Left ventricle myocardium superior (tissue), 1 donor: ENCODE measurements at regions not wholly inside any gene's neighbourhood (a gene's known extent, or its start where the extent isn't known, plus 50 kb on each side); places are given as distances from the start of the nearest gene placed in this dataset.

Source experiments
- ATAC-seq: fragments of 200-7000 bp; cut with Tn5 transposase; one replicate; pipeline ENCODE4 v1.9.1; 2020; ENCODE audit warnings: mild to moderate bottlenecking, moderate library complexity
- DNase-seq: peaks from one replicate; pipeline ENCODE4 v3.0.0-alpha.2; 2020
- intact Hi-C: fragments of 100-400 bp; cut with micrococcal nuclease; formaldehyde crosslinking; loops from one replicate; pipeline ENCODE4 v1.11.0; 2022
- donor health status: DM: no; HTN: yes; CAD: no; lungs with severe emphysema.

DNA sequence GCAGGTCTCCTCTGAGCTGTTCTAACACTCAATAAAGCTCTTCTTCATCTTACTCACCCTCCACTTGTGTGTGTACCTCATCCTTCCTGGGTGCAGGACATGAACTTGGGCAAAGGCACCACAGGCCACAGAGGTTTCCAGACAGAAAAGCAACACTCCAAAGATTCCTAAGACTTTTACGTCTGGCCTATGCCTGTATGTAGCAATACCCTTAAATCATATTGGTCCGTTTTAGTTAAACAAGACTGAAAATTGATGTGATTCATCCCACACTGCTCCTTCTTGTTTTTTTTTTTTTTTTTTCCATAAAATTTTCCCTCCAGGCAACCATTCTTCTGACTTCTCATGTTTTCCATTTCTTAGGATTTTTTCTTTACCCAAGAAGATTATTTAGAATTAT is 404.3 kb downstream of the PID1 start:
- no peak for ATAC-seq
- no peak for DNase-seq
- intact Hi-C loops: no loop called here

DNA sequence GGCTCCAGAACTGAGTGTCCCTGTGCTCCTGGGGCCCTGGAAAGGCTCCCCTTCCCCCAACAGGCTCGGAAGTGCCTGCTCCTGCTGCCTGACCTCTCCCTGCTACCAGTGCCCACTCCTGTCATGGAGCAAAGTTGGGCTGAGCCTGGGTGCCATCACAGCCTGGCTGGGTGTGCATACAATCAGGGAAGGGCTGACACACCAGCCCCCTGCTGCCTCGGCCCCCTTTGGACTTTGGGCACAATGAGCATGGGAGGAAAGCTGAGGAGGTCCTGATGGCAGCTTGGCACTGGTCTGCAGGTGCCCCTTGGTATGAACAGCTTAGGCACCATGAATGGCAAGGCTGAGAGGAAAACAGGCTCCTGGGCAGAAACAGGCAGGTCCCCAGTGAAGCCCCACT is 405.0 kb downstream of the PID1 start:
- no peak for DNase-seq
- ATAC-seq: no peak
- intact Hi-C loops: no loop called here

DNA sequence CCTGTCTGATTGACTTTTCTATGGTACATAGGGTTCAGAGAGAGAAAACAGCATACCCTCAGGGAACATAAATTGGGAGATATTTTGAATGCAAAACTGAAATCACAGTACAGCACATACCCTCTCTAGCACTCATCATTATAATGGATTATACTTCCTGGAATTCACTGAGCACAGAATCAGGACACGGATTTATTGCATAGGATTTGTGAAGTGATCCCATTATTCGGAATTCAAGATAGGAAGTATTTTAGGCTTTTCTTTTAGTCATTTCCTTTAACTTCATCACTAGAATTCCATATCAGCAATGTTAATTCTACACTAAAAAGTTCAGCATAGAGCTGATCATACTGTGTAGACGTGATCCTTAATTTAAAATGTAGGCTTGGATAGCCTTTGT is 407.0 kb downstream of the PID1 start:
- ATAC-seq (no peak), DNase-seq (no peak)
- intact Hi-C loops: no loop called here

DNA sequence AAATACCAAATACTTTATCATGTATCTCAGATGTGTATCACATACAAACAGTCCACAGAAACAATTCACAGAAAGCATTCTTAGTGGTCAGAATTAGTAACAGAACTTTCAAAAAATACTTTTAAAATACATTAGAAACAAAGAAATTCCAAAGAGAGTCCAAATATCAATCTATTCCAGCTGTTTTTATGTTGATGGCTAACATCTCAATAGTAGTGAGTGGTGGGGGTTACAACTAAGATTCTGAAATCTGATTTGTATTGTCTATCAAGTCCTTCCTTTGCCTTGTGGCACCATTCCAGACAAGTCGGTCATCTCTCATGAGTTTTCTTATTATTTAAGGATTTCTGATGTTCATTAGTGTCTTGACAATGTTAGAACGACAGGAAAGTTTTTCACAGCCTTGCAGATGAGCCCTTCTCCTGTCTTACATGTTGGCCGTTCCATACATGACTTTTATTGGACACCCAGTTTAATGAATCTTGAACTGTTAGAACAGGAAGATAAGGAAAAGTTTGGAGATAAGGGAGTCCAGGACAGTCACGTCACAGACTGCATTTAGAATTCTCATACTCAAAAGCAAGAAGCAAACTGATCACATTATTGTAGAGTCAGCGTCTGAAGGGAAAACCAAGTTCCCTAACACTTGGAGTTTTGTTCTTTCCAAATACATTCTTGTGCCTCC is 410.3 kb downstream of the PID1 start:
- intact Hi-C loops: no loop called here
- DNase-seq (no peak), ATAC-seq (no peak)

DNA sequence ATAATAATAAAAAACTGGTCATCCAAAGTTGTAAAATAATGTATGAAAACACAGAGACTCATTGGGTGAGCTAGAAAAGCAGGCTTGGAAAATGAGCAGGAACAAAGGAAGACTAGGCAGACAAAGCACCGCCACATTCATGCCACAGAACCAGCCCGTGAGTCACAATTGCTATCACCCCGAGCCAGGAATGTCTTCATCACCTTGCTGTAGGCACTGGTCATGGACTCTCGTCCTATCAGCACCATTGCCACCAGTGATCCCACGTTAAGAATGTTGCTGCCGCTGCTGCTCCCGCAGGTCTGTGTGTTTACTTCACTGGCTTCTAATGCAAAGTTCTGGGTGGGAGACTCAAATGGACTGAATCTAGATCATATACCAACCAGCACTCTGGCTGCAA is 417.9 kb downstream of the PID1 start:
- intact Hi-C loops: no loop called here
- ATAC-seq (no peak), DNase-seq (no peak)

DNA sequence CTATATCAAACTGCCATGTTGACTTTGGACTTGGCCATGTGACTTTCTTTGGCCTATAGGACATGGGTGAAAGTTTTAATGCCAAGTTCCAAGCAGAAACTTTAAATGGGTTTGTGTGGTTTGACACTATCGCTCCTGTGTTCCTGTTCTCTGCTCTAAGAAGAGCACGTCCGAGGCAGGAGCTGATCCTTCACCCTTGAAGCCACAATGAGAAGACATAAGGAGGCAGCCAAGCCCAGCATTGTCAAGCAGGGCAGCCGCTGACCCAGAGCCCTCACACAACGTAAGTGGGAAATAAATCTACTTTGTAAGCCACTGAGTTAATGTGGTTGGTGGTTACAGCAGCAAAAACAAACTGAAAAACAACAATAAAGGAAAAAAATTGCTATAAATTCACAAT is 422.4 kb downstream of the PID1 start:
- intact Hi-C loops: no loop called here
- DNase-seq (no peak), ATAC-seq (no peak)

- ATAC-seq (no peak), DNase-seq (no peak)
- intact Hi-C loops: no loop called here
Measured at GRCh38 chr2:228847684-228848083, 423.4 kb downstream of the PID1 start.

DNA sequence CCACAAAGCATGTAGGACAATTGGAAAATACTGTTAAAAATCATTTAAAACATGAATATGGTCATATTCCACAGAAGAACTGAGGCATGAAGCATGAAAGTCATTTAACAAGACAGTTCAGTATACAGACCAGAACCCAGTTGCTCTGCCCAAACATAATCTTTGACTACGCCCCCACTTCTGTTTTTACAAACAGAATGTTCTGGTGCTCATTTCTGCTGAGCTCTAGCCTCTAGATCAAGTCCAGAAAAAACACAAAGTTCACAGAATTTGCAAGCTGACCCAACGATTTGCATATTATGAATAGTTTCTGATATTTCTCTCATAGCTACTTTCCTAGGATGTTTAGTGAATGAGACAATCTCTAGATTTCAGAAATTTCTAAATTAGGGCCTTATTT is 424.9 kb downstream of the PID1 start:
- DNase-seq (no peak), ATAC-seq (peak; percentile 54)
- intact Hi-C loops: no loop called here

GRCh38 chr2:228845162-228845925 is 425.7 kb downstream of the PID1 start:
- intact Hi-C loops: no loop called here
- ATAC-seq (no peak), DNase-seq (no peak)

DNA sequence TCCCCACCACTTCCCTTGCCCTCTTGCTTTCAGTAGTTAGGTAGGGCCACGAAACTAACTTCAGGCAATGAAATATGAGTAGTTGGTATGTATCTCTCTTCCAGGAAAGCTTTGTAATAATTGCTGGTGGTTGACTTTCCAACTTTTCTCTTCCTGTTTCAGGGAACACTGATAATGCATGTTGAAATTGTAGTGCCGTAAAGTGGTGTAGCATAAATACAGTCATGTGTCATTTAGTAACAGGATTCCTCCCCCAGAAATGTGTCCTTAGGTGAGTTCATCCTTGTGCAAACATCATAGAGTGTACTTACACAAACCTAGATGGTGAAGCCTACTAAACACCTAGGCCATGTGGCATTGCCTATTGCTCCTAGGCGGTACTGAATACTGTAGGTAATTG is 429.2 kb downstream of the PID1 start:
- DNase-seq (no peak), ATAC-seq (peak; percentile 45)
- intact Hi-C loops: no loop called here

DNA sequence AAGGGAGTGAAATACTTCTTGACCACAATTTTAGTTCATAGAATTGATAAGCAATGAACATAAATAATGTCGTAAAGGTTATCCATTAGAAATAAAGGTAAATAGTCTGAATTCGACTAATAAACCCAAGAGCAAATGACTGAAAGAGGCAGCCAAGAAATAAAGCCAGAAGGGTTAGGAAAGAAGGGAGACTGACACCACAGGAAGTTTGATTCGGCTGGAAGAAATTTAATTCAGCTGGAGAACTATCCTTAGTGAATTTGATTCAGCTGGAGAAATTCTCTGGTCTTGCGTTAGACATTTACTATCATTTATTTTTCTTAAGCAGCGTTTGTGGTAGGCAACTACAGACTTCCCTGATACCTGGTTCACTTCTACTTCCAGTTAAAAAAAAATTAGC is 429.6 kb downstream of the PID1 start:
- ATAC-seq (peak; percentile 61), DNase-seq (no peak)
- intact Hi-C loops: no loop called here

DNA sequence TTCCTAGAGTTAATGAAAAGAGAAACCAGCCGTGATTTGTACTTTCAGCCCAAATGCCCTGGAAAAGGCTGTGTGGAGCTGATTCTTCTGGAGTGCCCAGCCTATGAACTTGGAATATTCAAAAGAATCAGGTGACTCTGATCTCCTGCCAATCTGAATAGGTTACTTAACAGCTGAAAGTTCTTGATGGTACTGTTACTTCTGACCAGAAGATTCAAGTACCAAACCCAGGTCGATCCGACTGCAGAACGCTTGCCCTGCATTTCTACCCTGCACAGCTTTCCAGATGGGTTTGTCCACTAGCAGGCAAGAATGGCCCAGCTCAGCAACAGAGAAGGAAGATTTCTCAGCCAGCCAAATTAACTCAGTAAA is 430.4 kb downstream of the PID1 start:
- ATAC-seq: peak; percentile 47
- intact Hi-C loops: no loop called here

GRCh38 chr2:228840113-228840742 is 430.9 kb downstream of the PID1 start:
- no peak for DNase-seq
- no peak for ATAC-seq
- intact Hi-C loops: no loop called here

More for the DNA sequence above, 430.4 kb downstream of the PID1 start:
- DNase-seq: no peak

DNA sequence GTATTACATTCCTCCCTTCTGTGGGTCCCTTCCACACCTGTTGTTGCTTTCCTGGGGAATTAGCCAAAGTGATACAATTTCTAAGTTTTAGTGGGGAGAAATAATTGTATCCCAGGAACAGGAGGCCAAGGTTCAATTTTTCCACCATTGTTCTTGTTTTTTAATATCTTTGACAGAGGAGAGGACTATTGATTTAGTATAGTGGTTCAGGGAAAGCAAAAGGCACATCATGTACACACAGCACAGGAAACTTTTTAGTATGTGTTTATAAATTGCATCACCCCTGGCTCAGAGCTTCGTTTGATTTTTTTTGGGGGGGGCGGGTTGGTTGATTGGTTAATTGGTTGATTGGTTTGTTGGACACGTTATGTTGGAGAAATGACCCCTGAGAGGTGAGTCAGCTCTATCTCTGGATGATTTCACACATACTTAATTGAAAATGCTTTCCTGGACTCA is 431.6 kb downstream of the PID1 start:
- DNase-seq (no peak), ATAC-seq (no peak)
- intact Hi-C loops: no loop called here

- DNase-seq (no peak), ATAC-seq (no peak)
- intact Hi-C loops: no loop called here
Measured at GRCh38 chr2:228838819-228839218, 432.3 kb downstream of the PID1 start.

DNA sequence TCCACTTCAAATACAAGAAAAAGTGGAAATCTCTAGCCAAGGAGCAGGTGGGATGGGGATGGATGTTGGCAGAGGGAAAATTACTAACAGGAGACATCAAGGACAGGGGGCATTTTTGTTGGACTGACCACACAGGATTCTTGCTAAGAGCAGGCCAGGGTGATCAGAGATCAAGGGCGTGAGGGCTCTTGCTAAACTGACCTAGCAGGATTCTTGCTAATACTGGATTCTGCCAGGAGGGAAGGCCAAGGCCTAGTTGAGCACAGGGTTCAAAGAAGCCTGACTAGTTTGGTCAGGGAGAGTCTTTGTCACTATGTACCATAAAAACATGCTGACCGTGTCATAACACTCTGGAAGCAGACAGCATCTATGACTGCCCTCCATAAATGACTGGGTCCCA is 442.7 kb downstream of the PID1 start:
- no peak for ATAC-seq
- intact Hi-C loops: no loop called here
- no peak for DNase-seq

- intact Hi-C loops: no loop called here
- DNase-seq: no peak
- ATAC-seq: peak; percentile 41
Measured at GRCh38 chr2:228827056-228827700, 443.9 kb downstream of the PID1 start.

DNA sequence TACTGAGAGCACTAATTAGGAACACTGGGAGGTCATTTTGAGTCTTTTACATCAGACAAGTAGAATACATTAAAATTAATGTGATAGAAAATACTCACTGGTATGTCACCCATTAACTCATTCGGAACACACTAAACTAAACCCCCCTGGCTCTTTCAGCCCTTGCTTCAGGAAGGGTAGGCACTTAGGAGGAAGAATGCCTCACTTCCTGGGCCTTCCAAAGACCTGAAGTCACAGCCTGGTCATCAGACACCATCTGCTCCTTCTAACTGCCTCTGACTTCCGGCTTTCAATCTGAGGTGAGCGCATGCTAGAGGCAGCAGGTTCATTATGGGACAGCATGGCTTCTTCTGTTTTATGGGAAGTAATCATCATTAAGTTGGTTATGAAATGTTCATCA is 451.4 kb downstream of the PID1 start:
- no peak for DNase-seq
- no peak for ATAC-seq
- intact Hi-C loops: no loop called here

- ATAC-seq: peak; percentile 21
- intact Hi-C loops: no loop called here
- DNase-seq: no peak
Measured at GRCh38 chr2:228802181-228803071, 468.7 kb downstream of the PID1 start.
